Muscle of leg (tissue), 3 donors: ENCODE measurements at regions not wholly inside any gene's neighbourhood (a gene's known extent, or its start where the extent isn't known, plus 50 kb on each side); places are given as distances from the start of the nearest gene placed in this dataset.

Experiments used
- DNase-seq: peaks from one replicate; pipeline ENCODE4 v3.0.0; 2013
- H3K27ac ChIP-seq: one replicate; pipeline ENCODE4 v1.5.1; 2013; ENCODE audit warnings: mild to moderate bottlenecking, low read length, control low read depth
- H3K27me3 ChIP-seq: one replicate; pipeline ENCODE4 v1.6.1; 2013; ENCODE audit warnings: low read length; ENCODE audit not compliant: control insufficient read depth, insufficient read depth
- H3K36me3 ChIP-seq: one replicate; pipeline ENCODE4 v1.6.1; 2013; ENCODE audit warnings: low read length; ENCODE audit not compliant: control insufficient read depth, insufficient read depth
- H3K4me1 ChIP-seq: one replicate; pipeline ENCODE4 v1.6.1; 2013; ENCODE audit warnings: low read length; ENCODE audit not compliant: control insufficient read depth, insufficient read depth
- H3K4me3 ChIP-seq: one replicate; pipeline ENCODE4 v1.5.1; 2013; ENCODE audit warnings: low read length, control low read depth
- H3K9me3 ChIP-seq: replicated peaks from 2 replicates; pipeline ENCODE4 v1.6.1; 2013; ENCODE audit warnings: low read depth, low read length; ENCODE audit not compliant: control insufficient read depth
- WGBS: methylation state at CpG from one replicate; pipeline ENCODE4 v1.1.5; 2013; ENCODE audit warnings: missing lambda C conversion rate; ENCODE audit not compliant: insufficient coverage; 5-methylcytosine and 5-hydroxymethylcytosine counted together

DNA sequence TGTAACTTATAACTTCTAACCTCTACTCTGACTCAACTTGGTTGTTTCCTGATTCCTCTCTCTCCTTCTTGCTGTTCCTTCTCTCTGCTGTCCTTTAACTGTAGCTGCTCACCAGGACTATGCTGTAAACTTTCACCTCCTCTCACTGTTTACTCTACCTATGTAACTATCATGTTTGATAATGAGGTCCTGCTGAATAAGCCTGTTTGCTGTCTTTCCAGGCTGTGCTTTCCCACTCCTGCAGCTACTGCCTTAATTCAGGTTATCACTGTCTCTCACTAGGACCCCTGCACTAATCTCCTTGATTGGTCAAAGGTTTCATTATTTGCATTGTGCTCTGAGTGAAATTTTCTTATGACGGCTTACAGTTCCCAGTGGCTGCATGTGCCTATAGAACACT, 633.9 kb upstream of the PTBP2 start:
- Histone ChIP-seq H3K4me1 (no peaks in the 10 kb centered on the region), H3K9me3 (no peaks in the 10 kb centered on the region), H3K27ac (no peak overlapping the region), H3K36me3 (no peaks in the 10 kb centered on the region), H3K27me3 (no peaks in the 10 kb centered on the region), H3K4me3 (no peak overlapping the region)
- no peak for DNase-seq
- WGBS, result 67% methylated on average over 1 of the region's 1 CpG

DNA sequence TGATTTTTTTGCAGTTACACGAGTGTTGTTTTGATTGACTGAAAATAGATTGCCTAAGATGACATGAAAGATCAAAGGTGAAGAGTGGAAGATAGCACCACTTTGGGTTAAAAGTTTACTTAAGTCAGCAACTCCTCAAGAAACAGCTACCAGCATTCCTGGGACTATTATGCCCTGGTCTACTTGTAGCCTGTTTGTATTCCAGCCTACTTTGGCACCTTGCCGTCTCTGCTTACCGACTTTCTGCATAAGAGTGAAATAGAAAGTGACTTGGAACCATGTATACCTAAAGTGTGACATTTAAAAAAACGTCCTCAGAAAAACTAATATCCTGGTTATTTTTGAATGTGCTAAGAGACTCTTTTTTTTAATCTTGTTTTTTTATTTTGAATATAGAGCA, 631.5 kb upstream of the PTBP2 start:
- WGBS, result no CpG with 5 or more reads among the region's 4 CpGs
- Histone ChIP-seq H3K9me3 (no peaks in the 10 kb centered on the region), H3K36me3 (no peaks in the 10 kb centered on the region), H3K27ac (no peak overlapping the region), H3K27me3 (no peaks in the 10 kb centered on the region), H3K4me3 (no peak overlapping the region), H3K4me1 (no peaks in the 10 kb centered on the region)
- no peak for DNase-seq

DNA sequence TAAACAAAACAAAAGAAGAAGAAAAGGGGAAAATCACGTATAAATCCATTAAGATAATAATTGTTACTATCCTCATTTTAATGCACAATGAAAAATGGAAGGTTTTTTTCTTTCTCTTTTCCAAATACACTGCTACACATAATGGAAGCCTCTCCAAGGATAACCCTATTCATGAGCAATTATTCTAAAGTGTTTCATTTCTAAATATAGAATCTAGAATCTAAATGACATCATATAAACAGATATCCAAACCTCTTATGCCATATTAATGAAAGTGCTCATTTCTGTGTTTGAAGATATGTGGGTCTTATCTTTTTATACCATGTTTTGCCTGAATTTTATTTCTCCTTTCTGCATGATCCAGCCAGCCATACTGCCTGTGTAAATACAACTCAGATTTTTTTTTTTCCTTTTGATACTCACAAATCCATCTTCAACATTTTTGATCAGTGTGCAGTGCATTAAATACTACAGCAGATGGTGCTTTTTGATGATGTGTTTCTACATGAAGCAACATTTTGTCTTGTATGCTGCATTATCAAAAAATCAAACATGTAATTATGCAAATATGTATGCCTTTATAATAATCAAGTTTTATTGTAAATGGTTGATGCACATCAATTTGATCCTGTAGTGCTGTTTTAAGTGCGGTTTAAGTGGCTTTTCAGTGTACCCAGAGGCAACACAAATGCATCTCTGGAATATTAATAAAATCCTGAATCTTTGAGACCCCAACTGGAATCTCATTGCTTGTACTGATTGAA, 625.6 kb upstream of the PTBP2 start:
- no peak overlapping the region for H3K4me3 ChIP-seq
- H3K9me3 ChIP-seq, result no peaks in the 10 kb centered on the region
- no CpG with 5 or more reads among the region's 2 CpGs for WGBS
- H3K27ac ChIP-seq, result no peak overlapping the region
- H3K4me1 ChIP-seq, result no peaks in the 10 kb centered on the region
- H3K27me3 ChIP-seq, result no peaks in the 10 kb centered on the region
- DNase-seq, result no peak
- H3K36me3 ChIP-seq, result no peaks in the 10 kb centered on the region

DNA sequence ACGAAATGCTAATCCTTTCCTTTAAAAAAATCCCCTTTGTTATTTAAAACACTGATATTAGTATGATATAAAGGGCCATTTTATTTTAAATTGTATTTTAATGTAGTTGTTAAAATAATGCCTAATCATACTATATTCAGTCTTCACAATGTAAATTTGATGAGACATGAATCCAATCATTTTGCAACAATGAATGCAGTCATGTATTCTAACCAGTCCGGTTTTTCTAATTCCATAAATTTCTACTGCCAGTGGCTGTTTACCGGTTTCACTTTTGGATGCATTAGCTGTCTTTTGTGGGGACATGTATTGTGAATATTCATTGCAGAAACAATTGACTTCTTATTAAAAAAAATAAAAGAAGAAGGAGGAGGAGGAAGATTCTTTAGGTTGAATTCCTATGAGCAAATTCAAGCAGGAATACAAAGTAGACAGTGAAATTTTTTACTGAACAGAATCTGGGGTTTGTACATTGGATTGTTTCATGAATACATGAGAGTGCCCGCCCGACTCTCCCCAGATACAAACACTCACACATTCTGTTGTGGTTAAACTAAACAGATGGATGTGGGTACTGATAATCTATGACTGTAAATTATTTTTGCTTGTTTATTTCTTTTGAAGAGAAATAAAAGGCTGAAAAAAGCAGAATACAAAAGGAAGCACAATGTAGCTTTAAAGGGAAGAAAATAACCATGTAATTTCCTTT, 624.8 kb upstream of the PTBP2 start:
- H3K27ac ChIP-seq, result no peak overlapping the region
- DNase-seq, result no peak
- no peaks in the 10 kb centered on the region for H3K4me1 ChIP-seq
- no peaks in the 10 kb centered on the region for H3K9me3 ChIP-seq
- no peaks in the 10 kb centered on the region for H3K36me3 ChIP-seq
- H3K4me3 ChIP-seq, result no peak overlapping the region
- H3K27me3 ChIP-seq, result no peaks in the 10 kb centered on the region
- WGBS, result no CpG with 5 or more reads among the region's 5 CpGs

DNA sequence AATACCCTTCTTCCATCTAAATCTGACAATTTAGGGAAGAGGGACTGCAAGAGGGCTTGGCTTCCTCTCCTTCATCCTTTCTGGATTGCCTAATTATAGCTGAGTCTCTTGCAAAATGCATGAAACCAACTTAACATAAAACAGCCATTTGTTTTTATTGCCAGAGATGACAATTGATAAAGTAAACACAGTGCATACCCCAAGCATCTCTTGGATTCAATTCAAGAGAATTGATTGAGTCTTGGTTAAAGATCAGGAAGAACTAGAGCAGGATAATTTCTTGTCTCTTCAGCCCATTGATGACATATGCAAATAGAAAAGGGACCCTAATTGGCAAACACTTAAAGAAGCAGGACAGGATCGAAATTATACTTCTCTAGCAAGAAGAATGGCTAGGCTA, 617.1 kb upstream of the PTBP2 start:
- H3K4me1 ChIP-seq, result no peaks in the 10 kb centered on the region

DNA sequence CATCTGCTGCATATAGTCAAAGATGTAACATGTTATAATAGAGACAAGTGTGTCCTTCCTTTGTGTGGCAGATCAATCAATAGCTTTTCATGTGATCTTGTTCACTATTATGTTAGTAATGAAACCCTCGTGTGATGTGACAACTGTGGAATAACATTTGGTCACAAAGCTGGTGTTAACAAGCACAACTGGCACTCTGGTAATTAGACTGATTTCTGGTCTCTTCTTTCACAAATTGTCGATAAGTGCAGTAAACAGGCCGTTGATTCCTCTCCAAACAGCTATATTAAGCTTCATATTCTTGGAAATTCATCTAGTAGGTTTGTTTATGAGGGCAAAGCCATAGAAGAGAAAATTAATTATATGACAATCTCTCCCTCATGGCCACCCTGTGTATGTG, 616.7 kb upstream of the PTBP2 start:
- WGBS, result 0% methylated on average over 1 of the region's 3 CpGs
- Histone ChIP-seq H3K36me3 (no peaks in the 10 kb centered on the region), H3K9me3 (no peaks in the 10 kb centered on the region), H3K27me3 (no peaks in the 10 kb centered on the region), H3K4me1 (no peaks in the 10 kb centered on the region), H3K27ac (no peak overlapping the region), H3K4me3 (no peak overlapping the region)
- DNase-seq, result no peak

More for the DNA sequence above, 617.1 kb upstream of the PTBP2 start:
- Histone ChIP-seq H3K27me3 (no peaks in the 10 kb centered on the region), H3K27ac (no peak overlapping the region), H3K36me3 (no peaks in the 10 kb centered on the region), H3K4me3 (no peak overlapping the region), H3K9me3 (no peaks in the 10 kb centered on the region)
- WGBS, result no CpG with 5 or more reads among the region's 1 CpG
- DNase-seq, result no peak

DNA sequence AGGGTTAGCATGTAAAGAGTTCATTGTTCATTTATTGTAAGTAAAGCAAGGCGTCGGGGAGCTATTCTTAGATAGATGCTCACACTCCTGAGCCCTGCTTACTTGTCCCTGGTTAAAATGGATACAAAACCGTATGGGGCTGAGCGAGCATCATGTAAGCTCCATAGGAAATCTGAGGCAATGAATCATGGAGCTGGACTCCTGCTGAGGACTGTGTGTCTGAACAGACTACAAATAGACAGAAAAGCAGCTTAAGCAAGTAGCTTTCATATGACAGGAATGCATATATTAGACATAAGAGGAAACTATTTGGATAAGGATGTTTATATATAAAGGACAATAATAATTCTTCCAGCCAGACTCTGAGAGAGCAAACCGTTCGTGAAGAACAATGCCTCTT, 604.9 kb upstream of the PTBP2 start:
- H3K27ac ChIP-seq, result no peak overlapping the region
- 81% methylated on average over 4 of the region's 6 CpGs for WGBS
- no peaks in the 10 kb centered on the region for H3K4me1 ChIP-seq
- no peaks in the 10 kb centered on the region for H3K27me3 ChIP-seq
- no peaks in the 10 kb centered on the region for H3K9me3 ChIP-seq
- no peaks in the 10 kb centered on the region for H3K36me3 ChIP-seq
- no peak overlapping the region for H3K4me3 ChIP-seq
- no peak for DNase-seq

DNA sequence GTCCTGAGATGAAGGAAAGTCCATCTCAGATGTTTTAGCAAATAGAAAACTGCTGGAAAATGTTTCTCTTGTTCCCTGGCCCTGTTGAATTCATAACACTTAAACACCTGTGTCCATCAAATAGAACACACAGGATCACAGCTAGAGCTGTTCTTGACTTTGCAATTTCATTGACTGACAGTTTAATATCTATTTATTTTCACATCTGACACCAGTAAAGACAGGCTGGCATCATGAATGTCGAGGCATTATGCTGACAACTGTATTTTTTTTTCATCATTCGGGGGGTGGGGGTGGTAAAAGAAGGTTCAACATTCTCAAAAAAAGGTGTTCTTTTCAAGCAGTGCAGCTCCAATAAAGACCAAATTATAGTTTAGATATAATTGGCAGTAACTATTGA, 591.2 kb upstream of the PTBP2 start:
- no peak overlapping the region for H3K27ac ChIP-seq
- no peak for DNase-seq
- no CpG with 5 or more reads among the region's 2 CpGs for WGBS
- H3K27me3 ChIP-seq, result no peaks in the 10 kb centered on the region
- no peak overlapping the region for H3K4me3 ChIP-seq
- H3K36me3 ChIP-seq, result no peaks in the 10 kb centered on the region
- no peaks in the 10 kb centered on the region for H3K9me3 ChIP-seq
- H3K4me1 ChIP-seq, result no peaks in the 10 kb centered on the region

DNA sequence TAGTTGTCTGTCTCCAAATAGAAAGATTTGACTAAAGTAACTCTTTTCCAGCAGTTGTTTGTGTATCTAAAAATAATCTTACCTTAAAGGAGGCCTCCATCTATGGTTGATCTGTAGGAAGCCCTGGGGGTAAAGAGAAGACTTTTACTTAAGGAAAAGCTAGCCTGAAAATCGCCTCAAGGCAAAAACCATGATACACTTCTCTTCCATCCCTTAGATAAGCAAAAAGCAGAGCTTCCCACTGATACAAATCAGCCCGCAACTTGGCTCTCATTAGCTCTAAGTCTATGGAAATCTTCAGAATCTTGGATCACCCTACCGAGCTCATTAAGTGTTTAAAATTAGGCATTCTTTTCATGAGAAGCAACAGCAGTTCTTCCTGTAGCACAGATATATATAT, 576.9 kb upstream of the PTBP2 start:
- Histone ChIP-seq H3K4me3 (no peak overlapping the region), H3K9me3 (no peaks in the 10 kb centered on the region), H3K27me3 (no peaks in the 10 kb centered on the region), H3K36me3 (no peaks in the 10 kb centered on the region), H3K4me1 (no peaks in the 10 kb centered on the region), H3K27ac (no peak overlapping the region)
- WGBS, result no CpG with 5 or more reads among the region's 3 CpGs
- no peak for DNase-seq

DNA sequence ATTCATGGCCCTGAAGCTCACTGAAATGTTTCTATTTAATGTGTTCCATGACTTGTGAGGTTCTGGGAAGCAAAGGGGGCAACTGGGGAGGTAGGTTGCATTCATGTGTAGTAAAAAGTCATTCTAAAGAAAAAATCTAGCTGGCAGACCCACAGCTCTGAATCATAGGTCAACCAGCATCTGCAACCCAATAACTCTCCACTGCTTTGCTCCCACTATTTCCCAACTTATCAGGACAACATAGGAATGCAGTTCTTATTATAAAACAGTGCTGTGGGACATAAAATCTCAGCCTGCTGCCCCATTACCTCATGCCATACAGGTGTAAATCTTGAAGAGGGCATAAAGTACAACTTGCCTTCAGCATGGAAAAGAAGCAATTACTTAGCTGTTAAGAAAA, 576.1 kb upstream of the PTBP2 start:
- Histone ChIP-seq H3K9me3 (no peaks in the 10 kb centered on the region), H3K4me3 (no peak overlapping the region), H3K27me3 (no peaks in the 10 kb centered on the region), H3K4me1 (no peaks in the 10 kb centered on the region), H3K36me3 (no peaks in the 10 kb centered on the region), H3K27ac (no peak overlapping the region)
- DNase-seq, result no peak
